ENCODE measurements at regions not wholly inside any gene's neighbourhood (a gene's known extent, or its start where the extent isn't known, plus 50 kb on each side); places are given as distances from the start of the nearest gene placed in this dataset.

DNA sequence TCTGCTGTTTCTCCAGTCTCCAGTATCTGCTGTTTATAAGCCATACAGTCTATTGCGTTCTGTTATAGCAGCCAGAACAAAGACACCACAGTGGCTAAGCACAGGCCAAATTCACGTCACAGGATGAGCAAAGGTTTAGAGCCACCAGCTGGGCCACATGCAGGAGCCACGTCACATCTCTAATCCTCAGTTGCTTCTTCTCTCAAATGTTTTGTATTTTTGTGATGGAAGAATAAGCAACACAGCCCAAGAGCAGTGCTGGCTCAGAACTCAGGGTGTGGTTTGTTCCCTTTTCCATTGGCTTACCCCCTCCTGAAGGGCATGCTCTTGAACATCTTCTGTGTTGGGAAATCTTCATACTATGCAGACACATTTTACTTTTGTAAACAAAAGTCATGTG is 309.4 kb upstream of the CDH5 start:
- no peak for TF ChIP-seq EP300 (IDR thresholded peaks at IDR 0.05; ENCODE audit: borderline replicate concordance)
- no peak for TF ChIP-seq FOXM1 (IDR thresholded peaks at IDR 0.05; ENCODE audit: borderline replicate concordance, low read depth)

Measured in Ishikawa (cell line).